GM18507 (cell line): ENCODE measurements at regions not wholly inside any gene's neighbourhood (a gene's known extent, or its start where the extent isn't known, plus 50 kb on each side); places are given as distances from the start of the nearest gene placed in this dataset.
"Not testable (repeated sequence)": the region's sequence is repeated elsewhere in the genome, so short reads cannot be mapped to it uniquely, and the experiment has no call there.

Source experiments
- DNase-seq: peaks from one replicate; pipeline ENCODE4 v3.0.0; 2011; ENCODE audit warnings: low read depth; ENCODE audit not compliant: insufficient read length; ENCODE audit errors: extremely low spot score
- FAIRE-seq: peaks from 2 replicates; lab custom pipeline; 2011; peaks lifted over from hg19 to GRCh38; lab: Jason Lieb, UNC

DNA sequence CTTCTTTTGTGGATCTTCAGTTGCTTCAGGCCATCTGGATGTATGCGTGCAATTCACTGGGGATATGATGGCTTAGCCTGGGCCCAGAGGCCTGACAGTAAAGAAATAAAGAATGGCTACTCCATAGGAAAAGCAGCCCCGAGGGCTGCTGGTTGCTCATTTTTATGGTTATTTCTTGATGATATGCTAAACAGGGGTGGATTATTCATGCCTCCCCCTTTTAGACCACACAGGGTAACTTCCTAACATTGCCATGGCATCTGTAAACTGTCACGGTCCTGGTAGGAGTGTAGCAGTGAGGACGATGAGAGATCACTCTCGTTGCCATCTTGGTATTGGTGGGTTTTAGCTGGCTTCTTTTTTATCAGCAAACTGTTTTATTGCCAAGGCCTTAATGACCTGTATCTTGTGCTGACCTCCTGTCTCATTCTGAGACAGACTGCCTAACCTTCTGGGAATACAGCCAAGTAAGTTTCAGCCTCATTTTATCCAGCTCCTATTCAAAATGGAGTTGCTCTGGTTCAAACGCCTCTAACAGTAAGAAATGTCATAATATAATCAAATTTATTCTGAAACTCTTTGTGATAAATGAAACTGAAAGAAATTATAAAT lies 60.5 kb downstream of the DSEL start:
- DNase-seq (no peak), FAIRE-seq (no peak)

GRCh38 chr18:67453901-67454300 lies 62.6 kb downstream of the DSEL start:
- FAIRE-seq (no peak), DNase-seq (no peak)

DNA sequence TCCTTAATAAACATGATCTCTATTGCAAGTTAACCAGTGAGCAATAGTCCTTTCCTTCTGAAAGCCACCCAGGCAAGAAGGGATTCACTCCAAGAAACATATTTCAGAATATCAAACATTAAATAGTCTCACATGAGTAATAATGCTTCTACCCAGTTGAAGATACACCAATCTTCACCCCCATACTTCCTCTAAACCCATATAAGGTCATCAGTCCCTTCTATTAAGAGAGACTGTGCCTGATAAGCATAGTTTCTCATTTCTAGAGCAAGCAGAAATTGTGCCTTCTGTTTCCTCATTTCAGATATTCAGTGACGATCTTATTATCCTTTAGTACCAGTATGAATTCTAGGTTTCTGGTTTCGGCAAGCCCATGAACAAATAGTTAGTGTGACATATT lies 64.6 kb downstream of the DSEL start:
- no peak for DNase-seq
- FAIRE-seq, result no peak

DNA sequence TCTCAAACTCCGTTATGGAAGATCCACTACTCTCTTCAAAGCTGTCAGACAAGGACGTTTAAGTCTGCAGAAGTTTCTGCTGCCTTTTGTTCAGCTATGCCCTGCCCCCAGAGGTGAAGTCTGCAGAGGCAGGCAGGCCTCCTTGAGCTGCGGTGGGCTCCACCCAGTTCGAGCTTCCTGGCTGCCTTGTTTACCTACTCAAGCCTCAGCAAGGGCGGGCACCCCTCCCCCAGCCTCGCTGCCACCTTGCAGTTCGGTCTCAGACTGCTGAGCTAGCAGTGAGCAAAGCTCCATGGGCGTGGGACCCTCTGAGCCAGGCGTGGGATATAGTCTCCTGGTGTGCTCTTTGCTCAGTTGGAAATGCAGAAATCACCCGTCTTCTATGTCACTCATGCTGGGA lies 65.4 kb downstream of the DSEL start:
- not testable (repeated sequence) for FAIRE-seq, DNase-seq

DNA sequence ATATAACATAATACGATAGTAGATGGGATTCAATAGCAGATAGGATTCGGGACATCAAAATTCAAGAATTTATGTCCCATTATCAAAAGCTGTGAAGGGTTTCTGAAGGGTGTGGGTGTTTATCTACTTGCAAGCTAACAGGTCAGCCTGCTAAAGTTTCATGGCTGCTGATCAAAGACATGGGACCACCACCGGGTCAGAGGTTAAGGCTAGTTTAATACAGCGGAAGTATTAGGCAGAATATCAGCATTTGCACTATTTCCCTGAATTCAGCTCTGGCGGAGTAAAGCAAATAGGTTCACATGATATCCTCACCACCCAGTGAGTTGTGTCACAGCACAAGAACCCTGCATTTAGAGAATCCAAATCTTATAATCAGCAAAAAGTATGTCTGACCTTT lies 82.5 kb downstream of the DSEL start:
- no peak for FAIRE-seq
- DNase-seq, result no peak

- FAIRE-seq (no peak), DNase-seq (no peak)
Measured at GRCh38 chr18:67432806-67433205, 83.7 kb downstream of the DSEL start.

- no peak for FAIRE-seq
- no peak for DNase-seq
Measured at GRCh38 chr18:67428805-67429204, 87.7 kb downstream of the DSEL start.

GRCh38 chr18:67428158-67428557 lies 88.4 kb downstream of the DSEL start:
- FAIRE-seq, result no peak
- no peak for DNase-seq

DNA sequence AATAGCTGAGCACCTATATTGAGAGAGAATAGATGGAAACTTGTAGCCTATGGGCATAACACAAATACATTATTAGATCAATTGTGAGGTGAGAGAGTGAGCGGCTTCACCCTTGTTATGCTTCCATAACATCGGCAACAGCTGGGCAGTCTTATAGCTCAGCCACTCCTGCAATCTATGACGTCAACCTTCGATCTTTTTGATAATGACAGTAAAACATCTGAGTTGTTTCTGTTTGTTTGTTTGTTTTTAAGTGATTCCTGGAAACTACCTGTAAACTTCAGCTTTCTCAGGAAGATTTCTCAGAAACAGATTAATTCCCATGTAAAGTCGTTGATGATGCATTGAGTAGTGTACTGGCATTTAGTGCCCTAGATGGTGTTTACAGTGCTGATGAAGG lies 90.0 kb downstream of the DSEL start:
- no peak for FAIRE-seq
- no peak for DNase-seq

DNA sequence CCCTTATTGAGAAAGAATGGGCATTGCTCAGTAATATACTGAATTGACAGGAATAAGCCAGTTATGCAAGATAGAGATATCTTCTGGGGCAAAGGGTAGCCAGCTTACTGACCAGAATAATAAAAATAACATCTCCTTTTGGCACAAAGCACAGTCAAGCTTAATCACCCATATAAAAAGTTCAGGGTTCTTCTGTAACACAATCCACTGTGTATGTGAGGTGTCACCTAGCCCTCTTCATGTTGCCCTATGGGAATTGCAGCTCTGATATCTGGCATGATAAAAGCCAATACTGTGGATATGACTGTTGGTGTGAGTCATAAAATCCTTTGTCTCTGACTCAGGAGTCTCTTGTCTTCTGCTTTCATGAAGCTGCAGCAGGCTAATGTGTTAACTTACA lies 90.8 kb downstream of the DSEL start:
- DNase-seq, result no peak
- no peak for FAIRE-seq

DNA sequence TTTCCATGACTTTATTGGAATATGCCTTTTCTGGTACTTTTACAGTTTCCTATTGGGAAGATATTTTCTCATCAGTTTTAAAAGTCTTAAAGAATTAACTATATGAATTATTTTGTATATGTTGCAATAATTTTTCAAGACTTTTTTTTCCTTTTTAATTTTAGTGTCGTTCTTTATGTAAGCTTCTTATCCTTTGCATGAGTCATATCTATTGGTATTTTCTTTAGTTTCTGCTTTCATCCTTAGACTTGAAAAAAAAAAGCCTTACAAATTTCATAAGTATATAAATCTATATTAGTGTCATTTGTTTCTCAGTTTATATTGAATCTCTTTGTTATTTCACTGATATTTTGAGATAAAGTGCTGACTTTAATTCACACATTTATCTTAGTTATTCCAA lies 94.9 kb downstream of the DSEL start:
- FAIRE-seq (no peak), DNase-seq (no peak)

DNA sequence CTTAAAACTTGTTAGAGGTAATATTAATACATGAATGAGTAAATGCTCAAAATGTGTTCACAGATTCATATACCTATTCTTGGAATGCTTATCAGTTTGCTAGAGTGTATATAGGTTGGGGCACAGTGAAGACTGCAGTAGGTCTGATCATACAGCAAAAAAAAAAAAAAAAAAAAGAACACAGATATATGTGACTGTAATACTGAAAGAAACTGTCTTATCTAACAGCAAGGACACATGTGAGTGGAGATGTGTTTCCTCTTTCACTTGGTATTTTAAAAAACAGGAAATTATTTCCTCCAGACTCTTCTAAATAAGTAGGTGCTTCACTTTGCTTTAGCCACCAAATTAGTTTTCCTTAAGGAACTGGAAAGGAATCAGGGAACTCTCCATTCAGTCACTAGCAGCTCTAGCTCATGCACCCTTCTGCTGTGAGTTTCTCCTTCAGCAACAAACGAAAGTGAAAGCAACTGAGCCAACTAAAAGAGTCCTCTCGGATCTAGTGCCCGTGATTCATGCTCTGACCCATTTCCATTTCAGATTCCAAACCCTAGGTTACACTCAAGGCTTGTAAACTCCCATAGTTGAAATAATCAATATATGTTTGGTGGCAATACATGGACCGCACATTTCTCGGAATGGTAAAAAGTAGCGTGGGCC lies 98.5 kb downstream of the DSEL start:
- FAIRE-seq, result no peak
- peak; percentile 2 for DNase-seq

DNA sequence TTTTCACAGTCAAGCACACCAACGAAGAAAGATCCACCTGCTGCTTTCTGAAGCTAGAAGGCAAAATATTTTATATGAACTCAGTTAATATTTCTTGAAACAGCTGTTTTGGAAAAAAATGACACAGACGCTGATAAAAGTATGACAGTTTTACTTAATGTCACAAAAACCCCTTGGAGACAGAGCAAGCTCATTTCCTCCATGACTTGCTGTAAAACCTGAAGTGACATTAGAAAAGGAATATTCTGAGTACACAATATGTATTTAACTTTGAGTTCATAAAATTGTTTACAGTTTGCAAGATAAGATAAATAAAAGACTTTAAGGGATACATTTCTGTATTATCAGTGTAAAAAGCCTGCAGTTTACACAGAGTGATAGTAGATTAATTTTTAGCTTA lies 105.4 kb downstream of the DSEL start:
- no peak for FAIRE-seq
- no peak for DNase-seq

- no peak for FAIRE-seq
- DNase-seq, result no peak
Measured at GRCh38 chr18:67410075-67411070, 106.1 kb downstream of the DSEL start.

DNA sequence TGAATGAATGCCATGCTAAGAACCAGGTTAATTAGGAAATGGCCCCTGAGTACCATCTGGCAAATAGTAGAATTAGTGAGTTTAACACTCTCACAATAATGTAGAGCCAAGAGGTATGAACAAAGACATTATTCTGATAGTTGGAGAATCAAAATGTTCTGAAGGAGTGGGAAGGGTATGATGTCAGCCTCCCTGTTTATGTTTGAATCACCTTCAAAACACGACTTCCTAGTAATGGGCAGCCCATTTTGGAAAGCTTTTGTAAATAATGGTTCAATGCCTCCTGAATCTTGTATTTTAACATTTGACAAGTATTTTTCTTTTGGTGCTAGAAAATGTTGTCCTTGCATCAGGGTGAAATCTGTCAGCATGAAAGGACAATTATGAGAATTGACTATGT lies 108.3 kb downstream of the DSEL start:
- no peak for FAIRE-seq
- no peak for DNase-seq

GRCh38 chr18:67406714-67407113 lies 109.8 kb downstream of the DSEL start:
- FAIRE-seq, result no peak

DNA sequence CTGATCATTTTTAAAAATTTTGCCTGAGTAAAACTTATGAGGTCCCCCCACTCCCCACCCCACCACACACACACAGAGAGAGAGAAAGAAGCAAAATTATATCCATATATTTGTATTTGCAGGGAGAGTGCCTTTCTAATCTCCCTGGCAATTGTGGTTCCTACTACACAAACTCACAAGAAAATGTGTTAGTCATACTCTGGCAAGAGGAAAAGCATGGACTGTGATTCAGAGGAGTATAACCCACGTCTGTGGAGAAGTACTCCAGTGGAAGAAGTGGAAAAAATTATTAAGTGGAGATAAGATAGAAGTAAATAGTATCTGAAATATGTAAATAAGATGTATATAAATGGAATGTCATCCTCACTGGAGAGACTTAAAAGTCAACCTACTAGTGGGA lies 114.0 kb downstream of the DSEL start:
- DNase-seq, result no peak
- no peak for FAIRE-seq

More at GRCh38 chr18:67406714-67407113, 109.8 kb downstream of the DSEL start:
- no peak for DNase-seq

- DNase-seq, result no peak
- no peak for FAIRE-seq
Measured at GRCh38 chr18:67400502-67401117, 115.9 kb downstream of the DSEL start.

GRCh38 chr18:67386032-67386431 lies 130.5 kb downstream of the DSEL start:
- DNase-seq, result no peak
- no peak for FAIRE-seq

GRCh38 chr18:67385455-67385854 lies 131.1 kb downstream of the DSEL start:
- DNase-seq, result no peak
- FAIRE-seq, result no peak
